H1 (cell line): ENCODE measurements at regions not wholly inside any gene's neighbourhood (a gene's known extent, or its start where the extent isn't known, plus 50 kb on each side); places are given as distances from the start of the nearest gene placed in this dataset.

ENCODE experiments used
- CREB1 ChIP-seq: IDR thresholded peaks from 2 replicates; pipeline ENCODE4 v1.6.1; 2012; ENCODE audit warnings: inconsistent platforms
- EGR1 ChIP-seq: IDR thresholded peaks from 2 replicates; pipeline ENCODE4 v1.6.1; 2011; ENCODE audit warnings: low read depth, low read length, borderline replicate concordance
- EP300 ChIP-seq, 2 experiments: IDR thresholded peaks; 1 replicate in 1 of 2; 2 replicates in 1 of 2; pipeline ENCODE4 v1.6.1; 2011 to 2012; ENCODE audit warnings: low read depth in 2 of 2, low read length in 2 of 2, mild to moderate bottlenecking in 2 of 2, borderline replicate concordance in 1 of 2, inconsistent platforms in 1 of 2, moderate library complexity in 1 of 2
- HDAC6 ChIP-seq: IDR thresholded peaks from one replicate; pipeline ENCODE4 v1.7.1; 2012; ENCODE audit warnings: low read depth, mild to moderate bottlenecking, inconsistent platforms, low read length, moderate library complexity
- JUN ChIP-seq: IDR thresholded peaks from 2 replicates; pipeline ENCODE4 v1.6.1; 2011; ENCODE audit warnings: low read depth, mild to moderate bottlenecking, improper control_type of control experiment, low read length
- JUND ChIP-seq: IDR thresholded peaks from 2 replicates; pipeline ENCODE4 v1.6.1; 2011; ENCODE audit warnings: mild to moderate bottlenecking, improper control_type of control experiment, low read length
- KDM1A ChIP-seq: fragments of 200-600, 300-600 bp; sonication (generic); IDR thresholded peaks from 2 replicates; pipeline ENCODE4 v1.7.1; 2016; ENCODE audit warnings: mild to moderate bottlenecking, low read length, borderline replicate concordance
- POLR2AphosphoS5 ChIP-seq: IDR thresholded peaks from 2 replicates; pipeline ENCODE4 v1.6.1; 2011; ENCODE audit warnings: low read depth, low read length
- SIRT6 ChIP-seq: IDR thresholded peaks from one replicate; pipeline ENCODE4 v1.7.1; 2012; ENCODE audit warnings: low read length, inconsistent platforms
- TAF1 ChIP-seq: IDR thresholded peaks from 2 replicates; pipeline ENCODE4 v1.6.1; 2011; ENCODE audit warnings: mild to moderate bottlenecking, low read depth, low read length
- YY1 ChIP-seq: IDR thresholded peaks from 2 replicates; pipeline ENCODE4 v1.6.1; 2011; ENCODE audit warnings: low read depth, mild to moderate bottlenecking, low read length
- TF ChIP-seq, protein P1 (sequence below), 3 experiments: IDR thresholded peaks; 1 replicate in 2 of 3; 2 replicates in 1 of 3; pipeline versions ENCODE4 v1.5.1 to v1.6.1; 2011; ENCODE audit warnings: low read length in 3 of 3, mild to moderate bottlenecking in 3 of 3, inconsistent platforms in 2 of 3, low read depth in 1 of 3, moderate library complexity in 1 of 3; ENCODE audit not compliant: insufficient read depth in 1 of 3; ENCODE audit errors: control extremely low read depth in 1 of 3

DNA sequence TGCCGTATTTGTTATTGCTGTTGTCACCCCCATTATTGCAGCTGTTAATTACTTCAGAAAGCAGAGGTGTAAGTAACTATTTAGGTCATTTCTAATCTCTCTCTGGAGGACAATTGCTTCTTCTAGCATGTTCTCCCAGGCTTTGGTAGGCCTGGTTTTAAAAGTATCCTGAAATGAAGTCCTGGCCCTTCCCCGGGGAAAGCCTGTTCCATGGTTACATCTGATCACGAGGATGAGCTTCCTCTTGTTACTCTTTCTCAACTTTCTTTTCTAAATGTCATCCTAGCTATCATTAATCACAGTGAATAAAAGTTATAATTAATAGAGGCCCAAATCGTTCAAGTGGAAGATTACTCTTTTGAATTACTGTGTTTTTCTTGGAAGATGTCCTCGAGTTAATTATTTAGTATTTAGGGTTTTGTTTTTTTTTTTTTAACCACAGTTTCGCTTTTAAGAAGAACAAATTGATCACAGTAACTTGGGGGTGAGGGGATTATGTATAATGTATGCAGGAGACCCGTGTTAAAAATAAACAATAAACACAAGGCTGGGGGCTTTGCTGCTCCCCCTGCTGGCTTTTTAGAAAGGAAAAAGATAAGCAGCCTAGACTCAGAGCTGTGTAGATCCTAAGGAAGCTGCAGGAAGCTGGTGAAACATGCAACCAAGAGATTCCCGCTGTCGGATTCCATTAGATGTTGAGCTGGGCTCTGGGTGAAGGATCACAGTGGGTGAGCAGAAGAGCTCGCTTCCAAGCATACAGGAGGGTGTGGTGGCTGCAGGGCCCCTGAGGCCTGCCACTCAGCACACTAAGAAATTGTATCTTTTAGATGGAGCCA, 420.1 kb downstream of the FUT8 start:
- no peak for TF ChIP-seq JUN
- TF ChIP-seq, protein P1, sequence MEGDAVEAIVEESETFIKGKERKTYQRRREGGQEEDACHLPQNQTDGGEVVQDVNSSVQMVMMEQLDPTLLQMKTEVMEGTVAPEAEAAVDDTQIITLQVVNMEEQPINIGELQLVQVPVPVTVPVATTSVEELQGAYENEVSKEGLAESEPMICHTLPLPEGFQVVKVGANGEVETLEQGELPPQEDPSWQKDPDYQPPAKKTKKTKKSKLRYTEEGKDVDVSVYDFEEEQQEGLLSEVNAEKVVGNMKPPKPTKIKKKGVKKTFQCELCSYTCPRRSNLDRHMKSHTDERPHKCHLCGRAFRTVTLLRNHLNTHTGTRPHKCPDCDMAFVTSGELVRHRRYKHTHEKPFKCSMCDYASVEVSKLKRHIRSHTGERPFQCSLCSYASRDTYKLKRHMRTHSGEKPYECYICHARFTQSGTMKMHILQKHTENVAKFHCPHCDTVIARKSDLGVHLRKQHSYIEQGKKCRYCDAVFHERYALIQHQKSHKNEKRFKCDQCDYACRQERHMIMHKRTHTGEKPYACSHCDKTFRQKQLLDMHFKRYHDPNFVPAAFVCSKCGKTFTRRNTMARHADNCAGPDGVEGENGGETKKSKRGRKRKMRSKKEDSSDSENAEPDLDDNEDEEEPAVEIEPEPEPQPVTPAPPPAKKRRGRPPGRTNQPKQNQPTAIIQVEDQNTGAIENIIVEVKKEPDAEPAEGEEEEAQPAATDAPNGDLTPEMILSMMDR (IDR thresholded peaks at IDR 0.05; ENCODE audit: control extremely low read depth in 1 of 3, insufficient read depth in 1 of 3, low read depth in 1 of 3, low read length in 3 of 3): peak in 2 of 3 experiments; percentile 23 to 30; a peak in 2 of 4 replicates
- TF ChIP-seq POLR2AphosphoS5: no peak
- TF ChIP-seq EGR1: no peak
- TF ChIP-seq KDM1A: no peak
- no peak for TF ChIP-seq HDAC6
- no peak for TF ChIP-seq JUND
- no peak for TF ChIP-seq CREB1
- TF ChIP-seq YY1: no peak
- no peak for TF ChIP-seq SIRT6
- TF ChIP-seq EP300 (IDR thresholded peaks at IDR 0.05; ENCODE audit: borderline replicate concordance in 1 of 2, low read depth in 2 of 2, low read length in 2 of 2): no peak
- no peak for TF ChIP-seq TAF1
